NCI-H1930 (cell line): ENCODE measurements at regions not wholly inside any gene's neighbourhood (a gene's known extent, or its start where the extent isn't known, plus 50 kb on each side); places are given as distances from the start of the nearest gene placed in this dataset.

Source experiments
- DNase-seq, 2 experiments: peaks; one replicate each; lab custom pipeline; 2025; lab: John Stamatoyannopoulos, UW

- no peak for DNase-seq
These were observed 213.6 kb upstream of the ADARB2 start for GRCh38 chr10:1950803-1951495.

- DNase-seq: no peak
These were observed 210.2 kb upstream of the ADARB2 start for GRCh38 chr10:1947464-1948003.

DNA sequence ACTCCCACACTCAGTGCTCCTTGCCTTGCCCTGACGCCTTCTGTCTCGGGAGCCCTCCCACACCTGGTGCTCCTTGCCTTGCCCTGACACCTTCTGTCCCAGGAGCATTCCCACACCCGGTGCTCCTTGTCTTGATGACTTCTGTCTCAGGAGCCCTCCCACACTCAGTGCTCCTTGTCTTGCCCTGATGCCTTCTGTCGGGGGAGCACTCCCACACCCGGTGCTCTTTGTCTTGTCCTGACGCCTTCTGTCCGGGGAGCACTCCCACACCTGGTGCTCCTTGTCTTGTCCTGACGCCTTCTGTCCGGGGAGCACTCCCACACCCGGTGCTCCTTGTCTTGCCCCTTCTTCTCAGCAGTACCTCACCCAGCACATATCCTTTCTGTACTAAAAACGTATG is 207.2 kb upstream of the ADARB2 start:
- no peak for DNase-seq

GRCh38 chr10:1942478-1942877 is 205.2 kb upstream of the ADARB2 start:
- DNase-seq: no peak

DNA sequence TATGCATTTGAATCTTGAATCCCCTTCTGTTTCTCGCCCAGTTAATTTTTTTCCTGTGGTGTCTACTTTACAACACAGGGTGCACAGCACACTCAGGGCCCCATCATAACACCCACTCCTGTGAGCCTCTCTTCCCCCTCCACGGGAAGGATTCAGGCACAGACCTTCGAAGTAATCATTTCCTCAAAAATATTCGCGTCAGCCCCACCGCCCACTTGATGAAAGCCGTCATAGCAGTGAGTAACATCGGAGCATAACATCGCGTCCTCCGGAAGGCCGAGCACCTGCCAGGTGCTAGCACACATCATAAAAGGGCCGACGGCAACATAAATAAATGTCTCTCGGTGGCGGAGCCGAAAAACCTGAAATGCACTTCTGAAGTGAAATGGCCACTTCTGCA is 201.7 kb upstream of the ADARB2 start:
- no peak for DNase-seq

- no peak for DNase-seq
These were observed 201.0 kb upstream of the ADARB2 start for GRCh38 chr10:1938317-1938716.

DNA sequence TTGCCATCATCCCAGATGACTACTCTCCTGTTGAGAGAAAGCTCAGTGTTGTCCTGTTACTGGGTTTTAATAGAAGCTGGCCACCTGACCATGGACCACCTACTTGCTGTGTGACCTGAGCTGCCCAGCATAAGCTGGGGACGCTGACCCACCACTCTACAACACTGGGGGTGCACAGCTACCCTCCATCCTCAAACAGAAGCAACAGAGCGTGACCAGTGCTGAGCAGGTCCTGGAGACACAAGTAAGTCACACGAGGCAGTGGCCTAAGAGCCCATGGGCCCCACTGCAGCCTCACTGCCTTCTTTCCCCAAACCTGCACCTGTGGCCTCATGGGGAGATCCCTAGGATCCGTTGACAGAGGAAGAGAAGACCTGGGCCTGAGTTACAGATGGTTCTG is 198.6 kb upstream of the ADARB2 start:
- no peak for DNase-seq

- no peak for DNase-seq
These were observed 195.9 kb upstream of the ADARB2 start for GRCh38 chr10:1933215-1933614.

GRCh38 chr10:1932692-1933094 is 195.4 kb upstream of the ADARB2 start:
- no peak for DNase-seq

DNA sequence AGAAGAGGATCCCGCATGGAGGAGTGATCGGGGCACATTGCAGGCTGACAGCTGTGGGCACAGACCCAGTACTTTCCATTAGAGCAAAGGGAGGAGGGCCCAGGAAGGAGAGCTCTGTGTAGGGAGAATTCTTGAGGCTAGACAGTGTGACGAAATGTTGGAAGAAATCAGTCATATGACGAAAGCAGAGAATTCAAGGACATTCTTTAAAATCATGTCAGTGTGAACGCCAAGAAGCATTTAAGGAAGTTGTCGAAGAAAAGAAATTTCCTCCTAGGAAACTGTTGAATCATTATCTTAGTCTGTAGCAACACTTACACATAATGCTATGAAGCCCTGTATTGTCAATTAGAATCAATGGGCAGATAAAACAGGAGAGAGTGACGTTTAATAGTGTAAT is 191.3 kb upstream of the ADARB2 start:
- DNase-seq: no peak

DNA sequence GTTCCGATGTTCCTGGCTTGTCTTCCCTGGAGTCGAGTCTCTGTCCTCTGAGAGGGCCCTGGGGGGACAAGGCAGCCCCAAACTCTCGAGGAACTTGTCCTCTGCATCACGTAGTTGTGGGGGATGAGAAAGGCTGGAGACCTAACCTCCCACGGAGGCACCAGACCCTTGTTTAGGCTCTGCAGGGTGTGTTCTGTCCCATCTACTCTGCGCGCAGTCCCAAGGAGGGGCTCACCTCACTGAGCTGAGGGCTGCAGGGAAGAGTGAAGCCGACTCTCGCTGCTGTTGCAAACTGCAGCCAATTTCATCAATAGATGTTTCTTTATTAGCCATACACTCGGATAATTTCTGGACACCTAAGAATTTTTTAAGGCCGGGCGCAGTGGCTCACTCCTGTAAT is 186.7 kb upstream of the ADARB2 start:
- no peak for DNase-seq

GRCh38 chr10:1923586-1923985 is 186.3 kb upstream of the ADARB2 start:
- no peak for DNase-seq

DNA sequence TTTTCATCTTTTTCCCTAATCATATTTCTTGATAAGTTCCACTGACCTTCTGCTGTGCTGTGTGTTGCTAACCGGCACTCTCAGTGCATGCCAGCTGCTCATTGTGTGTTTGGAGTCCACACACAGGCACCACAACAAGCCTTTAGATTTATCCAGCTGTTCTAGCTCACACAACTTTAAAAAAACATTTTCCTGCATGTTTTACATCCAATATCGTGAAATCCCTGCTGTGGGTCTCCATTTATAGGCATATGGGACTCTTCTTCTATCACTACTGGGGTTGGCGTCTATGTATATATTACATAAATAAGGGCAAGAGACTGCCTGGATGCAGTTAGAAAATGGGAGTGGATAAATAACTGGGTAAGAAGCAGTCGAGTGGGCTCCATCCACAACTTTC is 183.6 kb upstream of the ADARB2 start:
- DNase-seq: no peak

GRCh38 chr10:1920127-1920526 is 182.8 kb upstream of the ADARB2 start:
- DNase-seq: no peak

GRCh38 chr10:1911771-1912170 is 174.4 kb upstream of the ADARB2 start:
- no peak for DNase-seq

GRCh38 chr10:1903982-1904381 is 166.7 kb upstream of the ADARB2 start:
- no peak for DNase-seq

GRCh38 chr10:1896153-1896552 is 158.8 kb upstream of the ADARB2 start:
- no peak for DNase-seq

DNA sequence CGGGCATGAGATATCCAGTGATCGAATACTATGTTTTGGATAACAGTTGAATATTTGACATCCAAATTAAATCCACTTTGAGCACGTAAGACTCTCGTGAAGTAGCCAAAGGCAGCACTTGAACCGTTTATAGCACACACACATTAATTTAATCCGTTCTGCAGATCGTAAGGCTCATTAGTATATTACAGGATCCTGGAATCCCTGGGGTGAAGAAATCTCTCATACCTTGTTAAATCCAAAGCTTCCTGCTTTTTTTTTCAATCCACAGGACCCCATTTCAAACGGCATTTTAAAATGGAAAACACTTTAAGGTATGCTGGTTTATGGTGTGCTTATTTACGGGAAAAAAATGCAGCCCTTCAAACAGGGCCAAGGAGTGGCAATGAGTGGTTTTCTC is 158.4 kb upstream of the ADARB2 start:
- DNase-seq: no peak

DNA sequence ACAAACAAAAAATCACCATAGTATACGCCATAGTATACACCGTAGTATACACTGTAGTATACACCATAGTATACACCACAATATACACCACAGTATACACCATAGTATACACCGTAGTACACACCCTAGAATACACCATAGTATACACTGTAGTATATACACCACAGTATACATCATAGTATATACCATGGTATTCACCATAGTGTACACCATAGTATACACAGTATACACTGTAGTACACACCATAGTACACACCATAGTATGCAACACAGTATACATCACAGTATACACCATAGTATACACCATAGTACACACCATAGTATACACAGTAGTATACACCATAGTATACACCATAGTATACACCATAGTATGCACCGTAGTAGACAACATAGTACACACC is 157.6 kb upstream of the ADARB2 start:
- DNase-seq: no peak

- no peak for DNase-seq
These were observed 156.6 kb upstream of the ADARB2 start for GRCh38 chr10:1893941-1894340.

DNA sequence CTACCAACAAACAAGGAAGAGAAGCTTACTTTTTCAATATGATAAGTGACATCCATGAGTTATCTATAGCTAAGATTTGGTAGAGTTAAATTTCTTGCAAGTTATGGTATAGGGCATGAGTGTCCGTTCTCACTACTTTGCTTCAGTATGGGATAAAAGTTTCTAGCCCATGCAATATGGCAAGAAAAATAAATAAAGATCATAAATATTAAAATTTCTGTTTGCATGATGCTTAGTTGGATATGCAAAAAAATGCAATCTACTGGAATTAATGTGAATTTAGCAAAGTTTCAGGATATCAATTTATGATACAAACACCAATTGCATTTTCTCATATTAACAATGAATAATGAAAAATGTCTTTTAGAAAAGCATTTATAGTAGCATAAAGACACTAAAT is 148.7 kb upstream of the ADARB2 start:
- DNase-seq: no peak

DNA sequence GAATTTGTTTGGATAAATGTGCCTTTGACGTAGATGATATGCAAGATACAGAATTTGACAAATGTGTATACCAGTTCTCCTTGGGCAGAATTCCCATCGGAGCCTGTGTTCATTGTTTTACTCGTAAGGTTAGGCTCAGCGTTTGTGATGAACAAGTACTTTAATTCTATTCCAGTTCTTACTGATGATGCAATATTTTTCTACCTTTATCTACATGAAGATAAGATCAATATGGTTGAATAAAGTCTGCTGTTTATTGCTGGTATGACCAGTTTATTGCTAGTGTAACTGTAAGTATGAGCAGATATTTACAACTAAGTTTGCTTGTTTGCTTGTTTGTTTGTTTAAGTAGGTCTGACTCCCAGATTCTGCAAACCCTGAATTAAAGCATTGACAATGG is 145.4 kb upstream of the ADARB2 start:
- DNase-seq: no peak

GRCh38 chr10:1882180-1882579 is 144.9 kb upstream of the ADARB2 start:
- DNase-seq: no peak

DNA sequence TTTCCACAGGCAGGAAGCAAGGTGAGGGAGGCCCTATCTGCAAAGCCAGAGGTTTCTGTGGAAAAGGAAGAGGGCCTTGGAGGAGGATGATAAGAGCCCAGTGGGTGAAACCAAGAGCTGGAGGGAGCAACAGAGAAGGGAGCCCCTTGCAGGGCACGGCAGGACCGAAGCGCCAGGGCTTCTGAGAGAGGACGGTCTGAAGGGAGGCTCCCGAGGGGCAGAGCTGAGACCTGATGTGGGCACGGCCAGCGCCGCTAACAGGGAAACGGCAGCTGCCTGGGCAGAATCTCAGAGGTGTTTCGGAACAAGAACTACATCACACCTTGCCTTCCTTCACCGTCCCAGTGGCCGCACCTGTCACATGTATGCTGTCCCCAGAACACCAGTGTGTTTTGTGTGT is 144.3 kb upstream of the ADARB2 start:
- no peak for DNase-seq
